IMR-90 (cell line): ENCODE measurements at regions not wholly inside any gene's neighbourhood (a gene's known extent, or its start where the extent isn't known, plus 50 kb on each side); places are given as distances from the start of the nearest gene placed in this dataset.
"Not testable (repeated sequence)": the region's sequence is repeated elsewhere in the genome, so short reads cannot be mapped to it uniquely, and the experiment has no call there.

ENCODE experiments used
- ATAC-seq: fragments of 200-7000 bp; cut with Tn5 transposase; 2 replicates; pipeline ENCODE4 v1.9.1; 2020; ENCODE audit warnings: low read depth, mild to moderate bottlenecking, moderate library complexity
- BruUV-seq: library from RNA; stranded (reverse); fragments of 400-500 nt; replicated peaks from 2 replicates; lab custom pipeline; 2021; lab: Mats Ljungman, UMichigan
- CTCF ChIA-PET: fragments of 300-600 bp; formaldehyde crosslinking; extraction: SDS; loops from one replicate; lab custom pipeline; 2021; ENCODE audit warnings: antibody characterized with exemption; lab: Yijun Ruan, JAX
- POLR2A ChIA-PET: fragments of 300-600 bp; sonication (Branson Sonifier 250); formaldehyde crosslinking; loops from one replicate; lab custom pipeline; 2022; ENCODE audit warnings: antibody characterized with exemption; ENCODE audit not compliant: unreplicated experiment; lab: Charles Lee
- DNase-seq: peaks from one replicate; pipeline ENCODE4 v3.0.0; 2013
- H2AFZ ChIP-seq: replicated peaks from 2 replicates; pipeline ENCODE3; 2013; ENCODE audit warnings: low read length, mild to moderate bottlenecking; ENCODE audit not compliant: poor library complexity
- H2AK5ac ChIP-seq: 2 replicates; pipeline ENCODE4 v1.6.1; 2013; ENCODE audit warnings: low read depth, low read length, inconsistent platforms
- H2AK9ac ChIP-seq: replicated peaks from 2 replicates; pipeline ENCODE3; 2013; ENCODE audit warnings: mild to moderate bottlenecking, low read depth, low read length, moderate library complexity; ENCODE audit not compliant: poor library complexity
- H2BK120ac ChIP-seq: 2 replicates; pipeline ENCODE4 v1.6.1; 2013; ENCODE audit warnings: low read depth, low read length, inconsistent platforms
- H2BK15ac ChIP-seq: 3 replicates; pipeline ENCODE4 v1.6.1; 2013; ENCODE audit warnings: low read depth, low read length, inconsistent platforms
- H2BK20ac ChIP-seq: 2 replicates; pipeline ENCODE4 v1.6.1; 2013; ENCODE audit warnings: low read depth, mild to moderate bottlenecking, inconsistent platforms, low read length, moderate library complexity
- H2BK5ac ChIP-seq: 2 replicates; pipeline ENCODE4 v1.6.1; 2013; ENCODE audit warnings: mild to moderate bottlenecking, low read depth, low read length, inconsistent platforms; ENCODE audit not compliant: poor library complexity, severe bottlenecking
- H3K14ac ChIP-seq: replicated peaks from 2 replicates; pipeline ENCODE4 v1.6.1; 2013; ENCODE audit warnings: low read depth, low read length, inconsistent platforms
- H3K18ac ChIP-seq: 2 replicates; pipeline ENCODE4 v1.6.1; 2013; ENCODE audit warnings: low read depth, low read length, control low read depth
- H3K23ac ChIP-seq: 2 replicates; pipeline ENCODE4 v1.6.1; 2013; ENCODE audit warnings: low read depth, low read length, inconsistent platforms
- H3K27ac ChIP-seq: 2 replicates; pipeline ENCODE4 v1.5.1; 2013; ENCODE audit warnings: mild to moderate bottlenecking, control low read depth, low read length; ENCODE audit not compliant: insufficient read depth
- H3K27me3 ChIP-seq: 2 replicates; pipeline ENCODE4 v1.6.1; 2013; ENCODE audit warnings: low read length; ENCODE audit not compliant: control insufficient read depth, insufficient read depth
- H3K36me3 ChIP-seq: 2 replicates; pipeline ENCODE4 v1.6.1; 2013; ENCODE audit warnings: low read length, mixed read lengths; ENCODE audit not compliant: control insufficient read depth, insufficient read depth
- H3K4ac ChIP-seq: 2 replicates; pipeline ENCODE4 v1.6.1; 2013; ENCODE audit warnings: low read depth, low read length, inconsistent platforms
- H3K4me1 ChIP-seq: 2 replicates; pipeline ENCODE4 v1.6.1; 2013; ENCODE audit warnings: low read length, mixed read lengths; ENCODE audit not compliant: control insufficient read depth, insufficient read depth
- H3K4me2 ChIP-seq: 2 replicates; pipeline ENCODE4 v1.6.1; 2013; ENCODE audit warnings: low read depth, mild to moderate bottlenecking, control low read depth, low read length, moderate library complexity
- H3K4me3 ChIP-seq: 2 replicates; pipeline ENCODE4 v1.5.1; 2013; ENCODE audit warnings: low read depth, mild to moderate bottlenecking, control low read depth, low read length, moderate library complexity; ENCODE audit not compliant: insufficient read depth
- H3K56ac ChIP-seq: 2 replicates; pipeline ENCODE4 v1.6.1; 2013; ENCODE audit warnings: low read length, inconsistent platforms; ENCODE audit not compliant: insufficient read depth; ENCODE audit errors: extremely low read depth
- H3K79me1 ChIP-seq, 2 experiments: 2 replicates each; pipeline ENCODE4 v1.6.1; 2013; ENCODE audit warnings: low read length in 2 of 2, inconsistent platforms in 1 of 2, low read depth in 1 of 2
- H3K9ac ChIP-seq: 2 replicates; pipeline ENCODE4 v1.6.1; 2013; ENCODE audit warnings: low read depth, low read length, control low read depth
- H3K9me1 ChIP-seq: 2 replicates; pipeline ENCODE4 v1.6.1; 2013; ENCODE audit warnings: low read length, inconsistent platforms; ENCODE audit not compliant: insufficient read depth
- H3K9me3 ChIP-seq: 2 replicates; pipeline ENCODE4 v1.6.1; 2013; ENCODE audit warnings: low read length; ENCODE audit not compliant: control insufficient read depth, insufficient read depth
- H4K20me1 ChIP-seq: 2 replicates; pipeline ENCODE4 v1.6.1; 2013; ENCODE audit warnings: low read length, inconsistent platforms; ENCODE audit not compliant: insufficient read depth
- H4K5ac ChIP-seq: 2 replicates; pipeline ENCODE4 v1.6.1; 2013; ENCODE audit warnings: mild to moderate bottlenecking, low read depth, low read length, control low read depth
- H4K8ac ChIP-seq, 2 experiments: 2 replicates each; pipeline ENCODE4 v1.6.1; 2013; ENCODE audit warnings: low read depth in 2 of 2, low read length in 2 of 2, control low read depth in 1 of 2, inconsistent platforms in 1 of 2
- H4K91ac ChIP-seq: 2 replicates; pipeline ENCODE4 v1.6.1; 2013; ENCODE audit warnings: low read depth, low read length, inconsistent platforms; ENCODE audit not compliant: insufficient read depth
- WGBS, 2 experiments: methylation state at CpG; one replicate each; pipeline versions ENCODE4 v1.1.5 to v1.1.7; 2013; ENCODE audit warnings: missing lambda C conversion rate in 2 of 2; ENCODE audit not compliant: insufficient read length in 1 of 2; ENCODE audit errors: extremely low coverage in 2 of 2; 5-methylcytosine and 5-hydroxymethylcytosine counted together
- dilution Hi-C: fragments of 300-500 bp; cut with HindIII; formaldehyde crosslinking; loops from one replicate; pipeline ENCODE4 v1.14.3; 2018; ENCODE audit warnings: low sequenced_read_pairs; ENCODE audit not compliant: unreplicated experiment
- in situ Hi-C: fragments of 300-500 bp; cut with MboI; formaldehyde crosslinking; loops from 3 replicates; pipeline ENCODE4 v1.14.3; 2019; ENCODE audit warnings: low sequenced_read_pairs, inconsistent platforms, mixed read lengths
- intact Hi-C: fragments of 100-400 bp; cut with micrococcal nuclease; formaldehyde crosslinking; loops from 2 replicates; pipeline ENCODE4 v1.10.0; 2022

- H3K36me3 ChIP-seq, H4K8ac ChIP-seq, DNase-seq, H3K56ac ChIP-seq, H2AK5ac ChIP-seq, H3K4me3 ChIP-seq, H3K9me1 ChIP-seq, H3K4me2 ChIP-seq, CTCF ChIA-PET, BruUV-seq, H3K9me3 ChIP-seq, H2BK15ac ChIP-seq, H4K91ac ChIP-seq, H3K27me3 ChIP-seq, in situ Hi-C loops, H3K4me1 ChIP-seq, H4K20me1 ChIP-seq, H3K14ac ChIP-seq, H2AK9ac ChIP-seq, H3K18ac ChIP-seq, H2BK5ac ChIP-seq, H3K4ac ChIP-seq, H3K23ac ChIP-seq, intact Hi-C loops, H4K5ac ChIP-seq, H3K27ac ChIP-seq, dilution Hi-C loops, H2BK20ac ChIP-seq, H2BK120ac ChIP-seq, H3K9ac ChIP-seq, H2AFZ ChIP-seq, H3K79me1 ChIP-seq, ATAC-seq: not testable (repeated sequence)
- WGBS, 2 experiments, result no CpG with 5 or more reads among the region's 26 CpGs
- POLR2A ChIA-PET, result interaction anchor here (0.7 kb wide), 1 partner anchor 67 kb away, joined by 6 read pairs; no protein-coding TSS in a partner anchor
These were observed 88.5 kb upstream of the DCAF12L1 start for GRCh38 chrX:126641076-126641475.
